OCI-LY7 (cell line): ENCODE measurements at regions not wholly inside any gene's neighbourhood (a gene's known extent, or its start where the extent isn't known, plus 50 kb on each side); places are given as distances from the start of the nearest gene placed in this dataset.
"Not testable (repeated sequence)": the region's sequence is repeated elsewhere in the genome, so short reads cannot be mapped to it uniquely, and the experiment has no call there.

Source experiments
- BruUV-seq: library from RNA; stranded (reverse); fragments of 400-500 nt; replicated peaks from 2 replicates; lab custom pipeline; 2021; lab: Mats Ljungman, UMichigan
- CTCF ChIA-PET: fragments of 300-600 bp; sonication (Branson Sonifier 250); formaldehyde crosslinking; loops from one replicate; lab custom pipeline; 2022; ENCODE audit warnings: antibody characterized with exemption; ENCODE audit not compliant: unreplicated experiment; lab: Charles Lee
- POLR2A ChIA-PET: fragments of 300-600 bp; sonication (Branson Sonifier 250); formaldehyde crosslinking; loops from one replicate; lab custom pipeline; 2022; ENCODE audit warnings: antibody characterized with exemption; lab: Charles Lee
- DNase-seq: peaks from one replicate; pipeline ENCODE4 v3.0.0-alpha.2; 2015; ENCODE audit warnings: low spot score
- H2AFZ ChIP-seq: fragments of 200-600 bp; sonication (generic), shearing (Covaris generic); 2 replicates; pipeline ENCODE4 v1.6.1; 2014; ENCODE audit warnings: mild to moderate bottlenecking, antibody characterized with exemption, low read length, moderate library complexity
- H3K27ac ChIP-seq: fragments of 200-600 bp; sonication (generic); 2 replicates; pipeline ENCODE4 v1.5.1; 2014; ENCODE audit warnings: mixed run types, low read depth, mild to moderate bottlenecking, moderate library complexity, low read length, inconsistent platforms; ENCODE audit not compliant: poor library complexity, severe bottlenecking
- H3K36me3 ChIP-seq: fragments of 200-600 bp; sonication (generic); 2 replicates; pipeline ENCODE4 v1.6.1; 2014; ENCODE audit warnings: mild to moderate bottlenecking, antibody characterized with exemption, low read length, moderate library complexity, mixed read lengths; ENCODE audit not compliant: insufficient read depth
- H3K4me1 ChIP-seq: fragments of 200-600 bp; sonication (generic); 2 replicates; pipeline ENCODE4 v1.5.1; 2014; ENCODE audit warnings: mild to moderate bottlenecking, low read length; ENCODE audit not compliant: insufficient read depth, poor library complexity, severe bottlenecking
- H3K4me2 ChIP-seq: fragments of 200-600 bp; sonication (generic); 2 replicates; pipeline ENCODE4 v1.6.1; 2014; ENCODE audit warnings: mild to moderate bottlenecking, low read length
- H3K4me3 ChIP-seq: fragments of 200-600 bp; sonication (generic); 2 replicates; pipeline ENCODE4 v1.5.1; 2014; ENCODE audit warnings: mild to moderate bottlenecking, low read depth, low read length; ENCODE audit not compliant: poor library complexity, severe bottlenecking
- H3K79me2 ChIP-seq: fragments of 200-600 bp; sonication (generic); 2 replicates; pipeline ENCODE4 v1.6.1; 2016; ENCODE audit warnings: low read depth, mild to moderate bottlenecking, low read length, moderate library complexity, mixed read lengths; ENCODE audit not compliant: insufficient read depth
- H3K9me2 ChIP-seq: fragments of 200-600 bp; sonication (generic); 2 replicates; pipeline ENCODE4 v1.6.1; 2016; ENCODE audit warnings: mild to moderate bottlenecking, low read length, mixed read lengths; ENCODE audit not compliant: insufficient read depth
- H3K9me3 ChIP-seq: fragments of 200-600 bp; sonication (generic); 2 replicates; pipeline ENCODE4 v1.6.1; 2014; ENCODE audit warnings: mild to moderate bottlenecking, mixed run types, low read length, mixed read lengths
- H4K20me1 ChIP-seq: fragments of 200-600 bp; sonication (generic); 2 replicates; pipeline ENCODE4 v1.6.1; 2014; ENCODE audit warnings: mild to moderate bottlenecking, antibody characterized with exemption, low read length, moderate library complexity, mixed read lengths; ENCODE audit not compliant: insufficient read depth
- intact Hi-C: fragments of 100-400 bp; cut with micrococcal nuclease; formaldehyde crosslinking; loops from one replicate; pipeline ENCODE4 v1.10.0; 2022; ENCODE audit not compliant: unreplicated experiment

DNA sequence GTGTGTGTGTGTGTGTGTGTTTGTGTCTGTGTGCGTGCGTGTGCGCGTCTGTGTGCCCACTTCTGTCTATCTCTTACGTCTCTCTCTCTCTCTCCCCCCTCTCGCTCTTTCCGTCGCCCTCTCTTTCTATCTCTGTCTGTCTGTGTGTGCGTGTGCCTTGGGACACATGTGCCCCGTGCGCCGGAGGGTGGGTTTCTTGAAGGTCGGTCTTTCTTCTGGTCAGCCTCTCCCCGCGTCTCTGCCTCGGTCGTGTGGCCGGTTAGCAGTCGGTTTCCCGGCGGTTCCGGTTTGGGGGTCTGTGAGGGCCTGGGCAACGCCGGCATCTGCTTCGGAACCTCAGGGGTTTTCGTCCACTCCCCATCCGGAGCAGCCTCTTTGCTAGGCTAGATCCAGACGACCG, 1423.6 kb upstream of the PCDH10 start:
- H3K27ac ChIP-seq, H3K9me2 ChIP-seq, H2AFZ ChIP-seq, BruUV-seq, DNase-seq, H3K4me3 ChIP-seq, H3K36me3 ChIP-seq, intact Hi-C loops, H3K79me2 ChIP-seq, POLR2A ChIA-PET, H3K4me2 ChIP-seq, CTCF ChIA-PET, H3K4me1 ChIP-seq, H3K9me3 ChIP-seq, H4K20me1 ChIP-seq: not testable (repeated sequence)

- BruUV-seq, POLR2A ChIA-PET: not testable (repeated sequence)
Measured at GRCh38 chr4:131726940-131727339, 1422.2 kb upstream of the PCDH10 start.

GRCh38 chr4:131727418-131727817, 1421.7 kb upstream of the PCDH10 start:
- CTCF ChIA-PET, H3K4me3 ChIP-seq, DNase-seq, H3K9me3 ChIP-seq, intact Hi-C loops, H3K27ac ChIP-seq, H2AFZ ChIP-seq, POLR2A ChIA-PET, H3K36me3 ChIP-seq, BruUV-seq, H3K9me2 ChIP-seq, H3K4me1 ChIP-seq, H3K4me2 ChIP-seq, H4K20me1 ChIP-seq, H3K79me2 ChIP-seq: not testable (repeated sequence)

More at GRCh38 chr4:131726940-131727339, 1422.2 kb upstream of the PCDH10 start:
- H4K20me1 ChIP-seq, H3K4me1 ChIP-seq, H3K27ac ChIP-seq, H3K4me3 ChIP-seq, H2AFZ ChIP-seq, H3K9me2 ChIP-seq, intact Hi-C loops, CTCF ChIA-PET, H3K4me2 ChIP-seq, H3K79me2 ChIP-seq, H3K36me3 ChIP-seq, DNase-seq, H3K9me3 ChIP-seq: not testable (repeated sequence)

- DNase-seq, intact Hi-C loops, H3K36me3 ChIP-seq, H3K27ac ChIP-seq, CTCF ChIA-PET, H3K9me2 ChIP-seq, H3K79me2 ChIP-seq, H4K20me1 ChIP-seq, H3K4me3 ChIP-seq, H2AFZ ChIP-seq, H3K4me1 ChIP-seq, H3K4me2 ChIP-seq, H3K9me3 ChIP-seq, BruUV-seq: not testable (repeated sequence)
- POLR2A ChIA-PET, result interaction anchor here (0.6 kb wide), 1 partner anchor 779 kb away, joined by 3 read pairs; no protein-coding TSS in a partner anchor
Measured at GRCh38 chr4:131729205-131729604, 1419.9 kb upstream of the PCDH10 start.

DNA sequence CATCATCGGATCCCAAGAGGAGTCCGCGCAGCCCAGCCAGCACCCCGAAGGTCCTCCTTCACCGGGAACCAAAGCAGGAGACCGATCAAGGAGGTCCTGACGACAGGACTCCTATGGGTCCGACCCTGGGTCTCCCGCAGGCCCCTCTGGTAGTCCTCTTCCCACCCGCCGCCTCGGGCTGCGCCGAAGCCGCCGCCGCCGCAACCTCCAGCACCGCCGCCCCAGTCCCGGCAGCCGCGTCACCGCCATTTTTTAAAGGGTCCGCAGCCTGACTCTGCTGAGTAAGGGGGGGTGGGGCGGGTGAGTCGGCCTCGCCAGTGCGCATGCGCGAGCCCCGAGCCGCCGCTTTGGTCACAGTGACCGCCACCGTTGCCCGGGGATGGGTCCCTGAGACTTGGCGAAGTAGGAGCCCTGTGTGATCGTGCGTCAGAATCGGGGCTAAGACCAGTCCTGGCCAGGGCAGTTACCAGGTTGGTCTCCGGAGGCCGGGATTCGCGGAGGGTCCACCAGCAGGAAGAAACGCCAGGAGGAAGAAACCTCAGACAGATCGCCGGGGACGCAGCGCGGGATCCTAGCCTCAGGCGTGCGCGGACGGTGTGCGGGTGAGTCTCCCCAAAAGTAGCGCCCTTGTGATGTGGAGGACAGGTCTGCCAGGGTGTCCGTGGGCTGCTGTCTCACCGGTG, 1419.2 kb upstream of the PCDH10 start:
- CTCF ChIA-PET, H3K36me3 ChIP-seq, BruUV-seq, H4K20me1 ChIP-seq, intact Hi-C loops, POLR2A ChIA-PET, DNase-seq, H3K9me2 ChIP-seq, H3K27ac ChIP-seq, H3K79me2 ChIP-seq, H3K4me3 ChIP-seq, H3K4me2 ChIP-seq, H3K9me3 ChIP-seq, H3K4me1 ChIP-seq, H2AFZ ChIP-seq: not testable (repeated sequence)

- H3K4me2 ChIP-seq, H3K9me2 ChIP-seq, H3K9me3 ChIP-seq, H2AFZ ChIP-seq, H3K27ac ChIP-seq, H4K20me1 ChIP-seq, BruUV-seq, H3K4me1 ChIP-seq, H3K79me2 ChIP-seq, CTCF ChIA-PET, POLR2A ChIA-PET, H3K36me3 ChIP-seq, H3K4me3 ChIP-seq, DNase-seq, intact Hi-C loops: not testable (repeated sequence)
Measured at GRCh38 chr4:131730574-131730973, 1418.5 kb upstream of the PCDH10 start.
